ENCODE measurements at regions not wholly inside any gene's neighbourhood (a gene's known extent, or its start where the extent isn't known, plus 50 kb on each side); places are given as distances from the start of the nearest gene placed in this dataset.
"Not testable (repeated sequence)": the region's sequence is repeated elsewhere in the genome, so short reads cannot be mapped to it uniquely, and the experiment has no call there.

- Histone ChIP-seq H3K4me1 (no peaks in the 10 kb centered on the region), H3K9me3 (peaks cover 0 to 7% (median 0%) of the 10 kb centered on the region in 4 donors), H3K27ac (replicated peaks in 1 of 4) (no peak overlapping the region), H3K36me3 (no peaks in the 10 kb centered on the region), H3K27me3 (peaks cover 0 to 8% (median 0%) of the 10 kb centered on the region in 4 donors), H3K4me3 (no peak overlapping the region)
- TF ChIP-seq EP300 (IDR thresholded peaks at IDR 0.05), result no peak
- TF ChIP-seq, protein P1, sequence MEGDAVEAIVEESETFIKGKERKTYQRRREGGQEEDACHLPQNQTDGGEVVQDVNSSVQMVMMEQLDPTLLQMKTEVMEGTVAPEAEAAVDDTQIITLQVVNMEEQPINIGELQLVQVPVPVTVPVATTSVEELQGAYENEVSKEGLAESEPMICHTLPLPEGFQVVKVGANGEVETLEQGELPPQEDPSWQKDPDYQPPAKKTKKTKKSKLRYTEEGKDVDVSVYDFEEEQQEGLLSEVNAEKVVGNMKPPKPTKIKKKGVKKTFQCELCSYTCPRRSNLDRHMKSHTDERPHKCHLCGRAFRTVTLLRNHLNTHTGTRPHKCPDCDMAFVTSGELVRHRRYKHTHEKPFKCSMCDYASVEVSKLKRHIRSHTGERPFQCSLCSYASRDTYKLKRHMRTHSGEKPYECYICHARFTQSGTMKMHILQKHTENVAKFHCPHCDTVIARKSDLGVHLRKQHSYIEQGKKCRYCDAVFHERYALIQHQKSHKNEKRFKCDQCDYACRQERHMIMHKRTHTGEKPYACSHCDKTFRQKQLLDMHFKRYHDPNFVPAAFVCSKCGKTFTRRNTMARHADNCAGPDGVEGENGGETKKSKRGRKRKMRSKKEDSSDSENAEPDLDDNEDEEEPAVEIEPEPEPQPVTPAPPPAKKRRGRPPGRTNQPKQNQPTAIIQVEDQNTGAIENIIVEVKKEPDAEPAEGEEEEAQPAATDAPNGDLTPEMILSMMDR (IDR thresholded peaks at IDR 0.05), result no peak
- TF ChIP-seq POLR2AphosphoS5 (IDR thresholded peaks at IDR 0.05), result no peak
- TF ChIP-seq POLR2A (IDR thresholded peaks at IDR 0.05; ENCODE audit: low read depth), result no peak
- intact Hi-C loops (cut with DNase I), result no loop called here
- DNase-seq (ENCODE audit: extremely low spot score), result no peak
- WGBS, result 87% methylated on average over 3 of the region's 3 CpGs
These were observed 134.7 kb upstream of the TNPO1 start for GRCh38 chr5:72681781-72682180.

DNA sequence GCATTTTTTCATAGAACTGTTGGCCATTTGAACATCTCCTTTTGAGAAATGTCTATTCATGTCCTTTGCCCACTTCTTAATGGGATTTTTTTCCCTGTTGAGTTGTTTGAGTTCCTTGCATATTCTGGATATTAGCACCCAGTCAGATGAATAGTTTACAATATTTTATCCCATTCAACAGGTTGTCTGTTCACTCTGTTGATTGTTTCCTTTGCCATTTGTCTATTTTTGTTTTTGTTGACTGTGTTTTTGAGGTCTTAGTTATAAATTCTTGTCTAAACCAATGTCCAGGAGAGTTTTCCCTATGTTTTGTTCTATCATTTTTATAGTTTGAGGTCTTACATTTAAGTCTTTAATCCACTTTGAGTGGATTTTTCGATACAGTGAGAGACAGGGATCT lies 139.0 kb upstream of the TNPO1 start:
- no peaks in the 10 kb centered on the region for H3K36me3 ChIP-seq
- intact Hi-C loops (cut with DNase I), result no loop called here
- TF ChIP-seq EP300 (IDR thresholded peaks at IDR 0.05) (no peak), POLR2A (IDR thresholded peaks at IDR 0.05; ENCODE audit: low read depth) (no peak), POLR2AphosphoS5 (IDR thresholded peaks at IDR 0.05) (no peak)
- TF ChIP-seq, protein P1 (IDR thresholded peaks at IDR 0.05), result no peak
- WGBS, result 74% methylated on average over 1 of the region's 1 CpG
- H3K27ac ChIP-seq (replicated peaks in 1 of 4), result no peak overlapping the region
- DNase-seq (ENCODE audit: extremely low spot score), result no peak
- peaks cover 0 to 8% (median 0%) of the 10 kb centered on the region in 4 donors for H3K27me3 ChIP-seq
- H3K4me1 ChIP-seq, result no peaks in the 10 kb centered on the region
- H3K4me3 ChIP-seq, result no peak overlapping the region
- peaks cover 0 to 8% (median 3%) of the 10 kb centered on the region in 4 donors for H3K9me3 ChIP-seq

DNA sequence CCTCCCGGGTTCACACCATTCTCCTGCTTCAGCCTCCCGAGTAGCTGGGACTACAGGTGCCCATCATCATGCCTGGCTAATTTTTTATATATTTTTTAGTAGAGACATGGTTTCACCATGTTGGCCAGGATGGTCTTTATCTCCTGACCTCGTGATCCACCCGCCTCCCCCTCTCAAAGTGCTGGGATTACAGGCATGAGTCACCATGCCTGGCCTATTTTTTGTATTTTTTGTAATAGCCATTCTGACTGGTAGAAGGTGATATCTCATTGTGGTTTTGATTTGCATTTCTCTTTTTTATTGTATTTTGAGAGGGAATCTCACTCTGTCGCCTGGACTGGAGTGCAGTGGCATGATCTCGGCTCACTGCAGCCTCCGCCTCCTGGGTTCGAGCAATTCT lies 139.6 kb upstream of the TNPO1 start:
- H3K27ac ChIP-seq (replicated peaks in 1 of 4); intact Hi-C loops (cut with DNase I); H3K27me3 ChIP-seq; DNase-seq (ENCODE audit: extremely low spot score); H3K4me3 ChIP-seq; H3K36me3 ChIP-seq; H3K9me3 ChIP-seq; H3K4me1 ChIP-seq: not testable (repeated sequence)
- 95% methylated on average over 8 of the region's 8 CpGs for WGBS

GRCh38 chr5:72673623-72674022 lies 142.8 kb upstream of the TNPO1 start:
- H3K36me3 ChIP-seq, result no peaks in the 10 kb centered on the region
- TF ChIP-seq POLR2AphosphoS5 (IDR thresholded peaks at IDR 0.05) (no peak), EP300 (IDR thresholded peaks at IDR 0.05) (no peak), POLR2A (IDR thresholded peaks at IDR 0.05; ENCODE audit: low read depth) (no peak)
- TF ChIP-seq, protein P1 (IDR thresholded peaks at IDR 0.05), result no peak
- H3K27ac ChIP-seq (replicated peaks in 1 of 4), result no peak overlapping the region
- H3K9me3 ChIP-seq, result peaks cover 0 to 8% (median 2%) of the 10 kb centered on the region in 4 donors
- no peaks in the 10 kb centered on the region for H3K4me1 ChIP-seq
- intact Hi-C loops (cut with DNase I), result no loop called here
- DNase-seq (ENCODE audit: extremely low spot score), result no peak
- no peaks in the 10 kb centered on the region for H3K27me3 ChIP-seq
- no peak overlapping the region for H3K4me3 ChIP-seq

- TF ChIP-seq EP300 (IDR thresholded peaks at IDR 0.05) (no peak), POLR2AphosphoS5 (IDR thresholded peaks at IDR 0.05) (no peak), POLR2A (IDR thresholded peaks at IDR 0.05; ENCODE audit: low read depth) (no peak)
- TF ChIP-seq, protein P1 (IDR thresholded peaks at IDR 0.05), result no peak
- H3K36me3 ChIP-seq, result no peaks in the 10 kb centered on the region
- DNase-seq (ENCODE audit: extremely low spot score), result no peak
- intact Hi-C loops (cut with DNase I), result no loop called here
- no peak overlapping the region for H3K4me3 ChIP-seq
- no peaks in the 10 kb centered on the region for H3K4me1 ChIP-seq
- H3K27me3 ChIP-seq, result no peaks in the 10 kb centered on the region
- no peak overlapping the region for H3K27ac ChIP-seq (replicated peaks in 1 of 4)
- H3K9me3 ChIP-seq, result peaks cover 0 to 8% (median 2%) of the 10 kb centered on the region in 4 donors
These were observed 143.3 kb upstream of the TNPO1 start for GRCh38 chr5:72673180-72673579.

Measured in esophagus muscularis mucosa (tissue), 4 donors.